Left ventricle myocardium superior (tissue), 1 donor: ENCODE measurements at regions not wholly inside any gene's neighbourhood (a gene's known extent, or its start where the extent isn't known, plus 50 kb on each side); places are given as distances from the start of the nearest gene placed in this dataset.
"Not testable (repeated sequence)": the region's sequence is repeated elsewhere in the genome, so short reads cannot be mapped to it uniquely, and the experiment has no call there.

Experiments used
- ATAC-seq: fragments of 200-7000 bp; cut with Tn5 transposase; one replicate; pipeline ENCODE4 v1.9.1; 2020; ENCODE audit warnings: mild to moderate bottlenecking, moderate library complexity
- DNase-seq: peaks from one replicate; pipeline ENCODE4 v3.0.0-alpha.2; 2020
- intact Hi-C: fragments of 100-400 bp; cut with micrococcal nuclease; formaldehyde crosslinking; loops from one replicate; pipeline ENCODE4 v1.11.0; 2022
- donor health status: DM: no; HTN: yes; CAD: no; lungs with severe emphysema.

- ATAC-seq, result no peak
- DNase-seq, result no peak
- intact Hi-C loops, result no loop called here
These were observed 342.1 kb upstream of the SOX2 start for GRCh38 chr3:181369637-181370036.

- ATAC-seq, result no peak
- intact Hi-C loops, result no loop called here
- DNase-seq, result no peak
These were observed 348.5 kb upstream of the SOX2 start for GRCh38 chr3:181363231-181363630.

GRCh38 chr3:181362378-181362777, 349.3 kb upstream of the SOX2 start:
- peak; percentile 95 for ATAC-seq
- intact Hi-C loops, result no loop called here
- DNase-seq, result no peak

- no peak for DNase-seq
- intact Hi-C loops, result no loop called here
- no peak for ATAC-seq
These were observed 353.2 kb upstream of the SOX2 start for GRCh38 chr3:181358562-181358961.

- ATAC-seq (peak; percentile 87), DNase-seq (no peak)
- intact Hi-C loops, result no loop called here
These were observed 353.7 kb upstream of the SOX2 start for GRCh38 chr3:181358060-181358459.

GRCh38 chr3:181354140-181354539, 357.6 kb upstream of the SOX2 start:
- DNase-seq, result no peak

GRCh38 chr3:181344331-181344730, 354.8 kb upstream of the DNAJC19 start:
- intact Hi-C loops, result no loop called here
- no peak for ATAC-seq
- no peak for DNase-seq

More at GRCh38 chr3:181354140-181354539, 357.6 kb upstream of the SOX2 start:
- intact Hi-C loops, result no loop called here
- no peak for ATAC-seq

- peak; percentile 77 for ATAC-seq
These were observed 347.1 kb upstream of the DNAJC19 start for GRCh38 chr3:181336597-181336996.

GRCh38 chr3:181333394-181333793, 343.9 kb upstream of the DNAJC19 start:
- DNase-seq (no peak), ATAC-seq (no peak)
- intact Hi-C loops, result no loop called here

More at GRCh38 chr3:181336597-181336996, 347.1 kb upstream of the DNAJC19 start:
- no peak for DNase-seq
- intact Hi-C loops, result no loop called here

GRCh38 chr3:181330821-181331563, 341.5 kb upstream of the DNAJC19 start:
- intact Hi-C loops, result no loop called here
- no peak for ATAC-seq
- no peak for DNase-seq

- intact Hi-C loops, result no loop called here
- ATAC-seq (no peak), DNase-seq (no peak)
These were observed 340.7 kb upstream of the DNAJC19 start for GRCh38 chr3:181330257-181330656.

GRCh38 chr3:181329024-181329423, 339.5 kb upstream of the DNAJC19 start:
- intact Hi-C loops, result loop anchor here (5.0 kb wide), 1 partner anchor 368 kb away; no protein-coding TSS in a partner anchor
- DNase-seq (no peak), ATAC-seq (no peak)

GRCh38 chr3:181328346-181328745, 338.8 kb upstream of the DNAJC19 start:
- ATAC-seq (no peak), DNase-seq (no peak)
- intact Hi-C loops, result loop anchor here (5.0 kb wide), 1 partner anchor 369 kb away; no protein-coding TSS in a partner anchor

GRCh38 chr3:181327349-181327748, 337.8 kb upstream of the DNAJC19 start:
- ATAC-seq (no peak), DNase-seq (no peak)
- intact Hi-C loops, result loop anchor here (5.0 kb wide), 1 partner anchor 370 kb away; no protein-coding TSS in a partner anchor

GRCh38 chr3:181326637-181327223, 337.2 kb upstream of the DNAJC19 start:
- intact Hi-C loops, result loop anchor here (5.0 kb wide), 1 partner anchor 371 kb away; no protein-coding TSS in a partner anchor
- ATAC-seq (peak; percentile 49), DNase-seq (no peak)

GRCh38 chr3:181324516-181324915, 335.0 kb upstream of the DNAJC19 start:
- intact Hi-C loops, DNase-seq, ATAC-seq: not testable (repeated sequence)

GRCh38 chr3:181318321-181318720, 328.8 kb upstream of the DNAJC19 start:
- ATAC-seq (no peak), DNase-seq (no peak)
- intact Hi-C loops, result no loop called here

GRCh38 chr3:181317508-181317907, 328.0 kb upstream of the DNAJC19 start:
- intact Hi-C loops, result no loop called here
- DNase-seq, result no peak
- ATAC-seq, result no peak

GRCh38 chr3:181316482-181316881, 326.9 kb upstream of the DNAJC19 start:
- intact Hi-C loops, result no loop called here
- ATAC-seq, result no peak
- DNase-seq, result no peak

GRCh38 chr3:181313335-181313734, 323.8 kb upstream of the DNAJC19 start:
- ATAC-seq, result no peak
- intact Hi-C loops, result no loop called here

GRCh38 chr3:181311186-181311585, 321.6 kb upstream of the DNAJC19 start:
- ATAC-seq (no peak), DNase-seq (no peak)
- intact Hi-C loops, result no loop called here

More at GRCh38 chr3:181313335-181313734, 323.8 kb upstream of the DNAJC19 start:
- no peak for DNase-seq
